HG03159 (cell line): ENCODE measurements at regions not wholly inside any gene's neighbourhood (a gene's known extent, or its start where the extent isn't known, plus 50 kb on each side); places are given as distances from the start of the nearest gene placed in this dataset.

Experiments
- ATAC-seq: cut with Tn5 transposase; IDR thresholded peaks from one replicate; pipeline ENCODE4 v1.9.1; 2021; ENCODE audit warnings: mild to moderate bottlenecking, moderate library complexity; ENCODE audit not compliant: unreplicated experiment

DNA sequence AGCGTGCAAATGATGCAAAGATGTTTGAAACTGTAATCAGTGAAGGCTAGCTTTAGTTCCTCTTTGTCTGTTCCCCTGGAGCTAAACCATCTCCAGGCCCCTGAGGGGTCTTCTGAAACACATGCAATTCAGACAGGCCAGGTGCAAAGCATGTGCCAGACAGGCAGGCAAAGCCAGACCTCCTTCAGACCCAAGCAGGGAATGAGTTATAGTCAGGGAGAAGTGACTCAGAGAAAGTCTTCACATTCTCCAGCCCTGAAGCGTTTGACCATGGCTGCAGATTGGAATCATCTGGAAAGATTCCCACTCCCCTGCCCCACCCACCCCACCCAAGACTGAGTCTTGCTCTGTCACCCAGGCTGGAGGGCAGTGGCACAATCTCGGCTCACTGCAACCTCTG is 187.0 kb upstream of the ISX start:
- ATAC-seq: no peak

DNA sequence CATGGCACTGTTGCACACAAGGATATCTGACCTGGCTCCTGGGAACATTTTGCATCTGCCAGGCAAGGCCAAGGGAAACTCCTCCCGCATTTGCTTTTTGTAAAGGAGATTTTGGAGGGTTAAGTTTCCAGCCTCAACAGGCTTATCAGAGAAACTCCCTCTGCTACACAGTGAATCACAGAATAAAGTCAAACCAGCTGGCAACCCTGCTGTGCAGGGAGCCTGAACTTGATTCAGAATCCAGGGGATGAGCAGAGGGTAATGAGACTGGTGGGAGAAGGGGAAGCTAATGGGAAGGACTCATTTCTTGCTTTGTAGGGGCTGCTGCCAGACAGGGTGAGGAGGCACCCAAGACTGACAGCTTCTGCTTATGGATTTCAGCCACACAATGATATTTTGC is 185.3 kb upstream of the ISX start:
- no peak for ATAC-seq

DNA sequence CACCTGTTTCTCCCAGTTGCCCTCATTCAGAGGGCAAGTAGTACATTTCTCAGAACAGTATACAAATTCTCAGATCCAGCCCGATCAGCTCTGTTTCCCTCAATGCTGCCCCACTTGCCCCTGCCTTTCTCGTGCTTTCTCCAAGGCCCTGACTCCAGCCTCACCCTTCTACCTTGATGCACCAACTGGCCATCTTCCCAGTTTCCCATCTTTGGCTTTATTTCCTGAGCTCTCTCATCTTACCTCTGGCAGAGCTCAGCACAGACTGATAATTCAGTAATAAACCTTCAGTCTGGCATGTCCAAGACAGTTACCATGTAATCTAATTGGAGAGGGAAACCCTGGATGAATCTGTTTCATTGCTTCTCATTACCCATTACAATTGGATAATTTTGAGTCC is 184.5 kb upstream of the ISX start:
- no peak for ATAC-seq

DNA sequence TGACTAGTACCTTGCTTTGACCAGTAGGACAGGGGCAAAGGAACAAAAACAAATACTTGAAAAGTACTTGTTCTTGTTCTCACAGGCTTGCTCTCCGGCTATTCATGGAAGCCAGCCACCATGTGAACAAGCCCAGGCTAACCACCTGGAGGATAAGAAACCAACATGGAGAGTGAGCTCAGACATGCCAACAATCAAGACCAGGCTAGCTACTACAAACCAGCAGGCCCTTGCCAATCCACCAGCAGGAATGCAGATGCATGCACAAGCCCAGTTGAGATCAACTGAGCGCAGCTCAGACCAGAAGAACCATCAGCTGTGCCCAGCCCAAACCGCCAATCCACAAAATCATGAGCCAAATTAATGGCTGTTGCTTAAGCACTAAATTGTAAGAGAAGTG is 180.1 kb upstream of the ISX start:
- no peak for ATAC-seq

DNA sequence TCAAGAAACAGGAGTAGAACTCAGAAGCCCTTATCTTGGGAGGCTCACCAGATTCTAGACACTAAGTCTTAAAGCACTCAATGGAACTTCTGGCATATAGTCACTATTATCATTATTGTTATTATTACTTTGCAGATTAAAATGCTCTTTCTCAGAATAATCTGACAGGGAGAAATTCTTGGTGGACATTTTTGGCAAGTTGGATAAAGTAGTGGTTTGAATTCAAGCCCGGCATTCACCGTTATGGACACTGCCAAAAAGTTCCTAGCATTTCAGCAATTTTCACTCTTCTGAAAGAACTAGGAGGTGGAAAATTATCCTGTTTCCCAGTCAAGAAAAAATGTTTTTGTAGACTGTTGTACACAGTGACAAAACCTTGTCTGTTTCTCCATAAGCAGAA is 179.6 kb upstream of the ISX start:
- no peak for ATAC-seq

DNA sequence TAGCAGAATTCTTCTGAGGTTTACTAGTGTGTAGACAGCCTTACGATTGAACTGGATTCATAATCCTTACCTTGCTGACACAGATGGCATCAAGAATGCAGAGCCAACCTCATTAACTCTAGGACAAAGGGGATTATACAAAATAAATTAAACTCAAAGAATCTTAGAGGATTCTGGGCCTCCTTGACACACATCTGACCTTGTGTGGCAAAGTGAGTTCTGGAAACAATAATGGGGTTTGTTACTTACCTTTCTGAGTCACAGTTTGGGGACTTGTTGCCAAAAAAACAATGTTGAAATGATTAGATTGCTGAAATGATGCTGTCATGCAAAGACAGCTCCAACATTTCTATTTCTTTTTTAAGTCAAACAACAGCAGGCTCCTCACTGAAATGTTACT is 179.1 kb upstream of the ISX start:
- no peak for ATAC-seq

DNA sequence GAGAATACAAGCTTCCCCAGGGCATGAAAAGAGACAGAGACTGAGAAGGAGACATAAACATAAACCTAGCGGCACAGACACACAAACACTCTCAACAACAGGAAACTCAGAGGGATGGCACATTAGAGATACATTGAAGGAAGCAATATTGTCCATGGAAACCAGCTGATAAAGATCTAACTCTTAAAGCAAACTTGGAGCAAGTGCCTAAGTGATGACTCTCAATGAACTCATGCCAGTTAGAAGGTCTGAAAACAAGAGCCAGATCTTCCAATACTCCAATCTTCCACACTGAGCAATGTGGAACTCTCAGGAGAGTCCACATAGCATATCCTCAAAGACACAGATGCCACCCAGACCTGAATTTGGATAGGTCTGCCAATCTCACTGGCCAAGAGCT is 168.8 kb upstream of the ISX start:
- no peak for ATAC-seq

DNA sequence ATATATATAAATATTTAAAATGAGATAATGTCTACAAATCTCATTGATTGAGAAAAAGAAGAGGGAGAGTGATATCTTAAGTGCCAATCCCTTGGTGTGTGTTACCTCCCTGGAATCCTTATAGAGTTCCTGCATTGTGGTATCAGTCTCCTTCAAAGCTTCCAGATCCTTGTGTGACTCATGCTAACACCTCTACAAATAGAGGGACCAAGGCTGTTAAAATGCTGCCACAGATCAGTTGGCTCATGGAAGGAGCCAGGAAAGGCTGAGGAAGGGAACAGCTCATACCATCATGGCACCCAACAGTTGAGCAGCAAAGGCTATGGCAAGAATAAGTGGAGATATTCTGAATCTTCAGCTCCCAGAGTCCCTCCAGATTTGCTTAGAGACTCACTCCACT is 163.6 kb upstream of the ISX start:
- no peak for ATAC-seq

DNA sequence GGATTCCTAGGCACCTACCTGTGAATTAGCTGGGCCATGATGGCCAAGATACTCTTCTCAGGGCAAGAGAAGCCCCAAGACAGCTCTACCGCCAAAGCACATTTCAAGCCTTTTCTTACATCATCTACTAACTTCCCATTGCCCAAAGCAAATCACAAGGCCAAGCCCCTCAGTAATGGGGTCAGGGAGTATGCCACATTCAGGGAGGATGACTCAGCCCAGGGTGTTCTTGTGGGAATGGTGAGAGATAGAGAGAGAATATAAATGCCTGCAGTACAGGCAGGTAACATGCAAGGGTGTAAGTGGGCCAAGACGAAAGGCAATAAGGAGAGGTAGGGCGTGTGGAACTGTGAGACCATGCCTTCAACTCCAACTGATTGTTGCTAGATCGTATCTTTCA is 162.5 kb upstream of the ISX start:
- ATAC-seq: no peak

DNA sequence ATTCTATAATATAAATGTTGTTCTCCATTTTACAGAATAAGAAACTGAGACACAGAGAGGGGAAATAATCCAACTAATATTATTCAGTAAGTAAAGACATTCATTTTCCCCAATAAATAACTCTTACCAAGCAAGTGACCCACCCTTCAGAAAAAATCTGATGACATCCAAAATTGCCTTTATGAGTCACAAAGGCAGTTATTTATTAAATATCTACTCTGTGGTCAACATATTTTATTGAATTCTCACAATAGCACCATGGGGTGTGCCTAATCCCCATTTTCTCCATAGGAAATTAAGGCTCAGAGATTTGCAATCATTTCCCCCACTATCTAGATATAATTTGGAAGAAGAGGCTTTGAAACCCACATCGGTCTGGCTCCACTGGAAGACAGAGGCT is 161.5 kb upstream of the ISX start:
- ATAC-seq: no peak

DNA sequence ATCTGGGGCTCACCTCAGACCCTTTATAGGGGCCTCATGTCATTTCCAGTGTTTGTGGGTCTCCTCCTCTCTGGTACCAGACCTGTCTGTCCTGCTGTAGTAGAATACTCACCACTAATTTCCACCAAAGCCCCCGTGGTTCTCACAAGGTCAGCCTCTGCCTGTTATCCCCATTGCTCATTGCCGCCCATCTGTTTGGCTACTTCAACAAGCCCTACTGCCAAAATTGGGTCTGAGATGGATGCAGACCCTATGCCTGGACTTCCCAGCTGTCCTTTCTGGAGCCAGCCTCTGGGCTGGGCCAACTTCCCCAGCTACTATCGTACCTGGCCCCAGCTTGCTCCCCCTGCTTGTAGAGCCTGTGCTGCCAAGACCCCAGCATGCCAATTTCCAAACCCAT is 152.1 kb upstream of the ISX start:
- ATAC-seq: no peak

DNA sequence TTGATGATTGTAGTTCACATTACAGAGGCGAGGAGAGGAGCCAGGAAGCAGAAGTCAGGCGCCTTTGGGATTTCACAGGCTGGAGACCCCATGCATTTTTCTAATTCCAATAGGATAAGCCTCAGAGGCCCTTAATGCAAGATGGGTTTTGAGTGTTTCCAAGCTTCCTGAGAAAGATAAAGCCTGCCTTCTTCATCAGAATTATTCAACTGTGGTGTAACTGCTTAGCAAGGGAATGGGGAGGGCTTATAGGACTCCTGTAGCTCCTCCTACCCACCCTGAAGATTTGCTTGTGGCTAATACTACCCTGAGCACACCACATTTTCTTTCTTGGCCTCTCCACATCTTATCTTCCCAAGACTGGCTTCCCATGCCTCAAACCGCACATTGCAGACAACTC is 151.1 kb upstream of the ISX start:
- ATAC-seq: no peak

DNA sequence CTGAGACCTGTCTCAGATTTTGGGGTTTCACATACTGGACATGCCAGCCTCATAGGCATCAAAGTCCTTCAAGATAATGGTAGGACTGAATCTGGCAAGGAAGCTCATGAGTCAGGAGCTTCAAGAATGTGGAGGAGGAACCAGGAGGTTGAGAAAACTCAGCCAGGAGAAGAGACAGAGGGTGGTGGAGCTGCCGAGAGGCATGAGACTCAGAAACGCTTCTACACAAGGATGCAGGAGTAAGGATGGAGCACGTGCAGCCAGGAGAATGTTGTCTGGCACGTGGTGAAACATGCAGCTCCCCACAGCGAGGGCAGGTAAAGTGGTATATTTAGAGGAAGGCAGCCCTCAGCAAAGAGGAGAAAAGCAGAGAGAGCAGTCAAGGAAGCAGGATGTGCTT is 148.7 kb upstream of the ISX start:
- no peak for ATAC-seq

DNA sequence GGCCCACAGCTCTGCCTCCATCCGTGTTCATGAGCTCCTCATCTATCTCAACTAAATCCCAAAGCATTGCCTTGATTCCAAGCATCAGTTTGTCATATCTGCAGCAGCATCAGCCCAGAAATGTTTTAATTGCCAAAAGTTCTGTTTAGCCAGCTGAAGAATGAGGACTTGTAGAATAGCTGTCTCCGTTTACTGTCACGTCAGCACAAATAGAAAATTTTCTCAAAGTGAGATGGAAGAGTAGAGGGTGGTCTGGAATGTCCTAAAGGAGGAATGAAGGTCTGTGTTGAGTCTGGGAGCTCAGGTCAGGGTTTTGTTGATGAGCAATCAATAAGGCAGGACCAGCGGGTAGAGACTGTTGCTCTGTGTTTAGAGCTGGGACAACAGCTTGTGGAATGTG is 134.9 kb upstream of the ISX start:
- no peak for ATAC-seq

DNA sequence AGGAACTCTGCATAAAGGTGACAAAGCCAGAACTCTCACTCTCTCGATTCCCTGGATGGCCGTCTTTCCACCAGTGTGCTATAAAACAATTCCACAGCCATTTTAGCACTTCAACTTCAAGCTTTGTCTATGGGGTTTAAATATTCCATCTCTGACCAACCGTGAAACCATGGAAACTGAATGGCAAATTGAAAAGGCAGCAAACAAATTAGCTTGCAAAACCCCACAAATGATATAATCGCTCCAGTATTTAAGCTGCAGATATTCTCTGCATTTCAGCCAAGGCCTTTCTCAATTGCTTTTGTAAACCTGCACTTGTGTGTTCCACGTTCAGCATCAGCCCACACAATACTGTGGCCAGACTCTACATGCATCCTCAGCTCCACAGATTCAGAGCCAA is 131.7 kb upstream of the ISX start:
- ATAC-seq: no peak

DNA sequence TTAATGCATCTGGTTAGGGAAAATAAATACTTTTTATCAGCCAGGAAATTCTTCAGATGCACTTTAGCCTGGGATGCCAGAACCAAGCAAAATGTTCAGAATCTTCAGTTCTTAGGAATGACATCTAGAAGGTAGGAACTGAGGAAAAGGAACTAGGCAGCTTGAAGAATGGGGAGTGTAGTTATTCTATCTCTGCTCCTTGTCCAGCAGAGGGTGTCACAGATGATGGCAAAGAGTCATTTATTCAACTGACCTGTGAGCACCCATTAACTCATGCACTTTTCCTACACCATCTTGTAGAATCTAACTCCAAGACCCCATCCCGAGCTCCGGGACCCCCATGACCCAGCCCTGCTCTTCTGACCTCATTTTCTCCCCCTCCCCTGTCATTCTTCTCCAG is 122.1 kb upstream of the ISX start:
- ATAC-seq: no peak

DNA sequence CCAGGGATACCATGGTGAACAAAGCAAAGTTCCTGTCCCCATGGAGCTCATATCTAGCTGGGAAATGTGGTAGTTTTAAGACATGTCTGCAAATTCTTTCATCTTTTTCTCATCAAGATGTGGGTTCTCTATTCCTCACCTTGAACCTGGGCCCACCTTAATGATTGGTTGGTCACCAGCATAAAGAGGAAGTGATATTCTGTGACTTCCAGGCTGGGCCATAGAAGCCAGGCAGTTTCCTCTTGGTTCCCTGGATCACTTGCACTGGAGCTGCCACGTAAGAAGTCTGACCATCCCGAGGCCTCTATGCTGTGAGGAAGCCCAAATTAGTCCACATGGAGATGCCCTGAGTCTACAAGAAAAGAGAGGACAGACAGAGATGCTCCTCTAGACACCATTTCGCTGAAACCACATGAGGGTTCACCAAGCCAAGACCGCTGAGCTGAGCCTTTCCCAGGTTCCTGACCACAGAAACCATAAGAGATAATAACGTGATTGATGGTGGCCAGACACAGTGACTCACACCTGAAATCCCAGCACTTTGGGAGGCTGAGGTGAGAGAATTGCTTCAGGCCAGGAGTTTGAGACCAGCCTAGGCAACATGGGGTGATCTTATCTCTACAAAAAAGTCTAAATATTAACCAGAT is 119.5 kb upstream of the ISX start:
- ATAC-seq: no peak

DNA sequence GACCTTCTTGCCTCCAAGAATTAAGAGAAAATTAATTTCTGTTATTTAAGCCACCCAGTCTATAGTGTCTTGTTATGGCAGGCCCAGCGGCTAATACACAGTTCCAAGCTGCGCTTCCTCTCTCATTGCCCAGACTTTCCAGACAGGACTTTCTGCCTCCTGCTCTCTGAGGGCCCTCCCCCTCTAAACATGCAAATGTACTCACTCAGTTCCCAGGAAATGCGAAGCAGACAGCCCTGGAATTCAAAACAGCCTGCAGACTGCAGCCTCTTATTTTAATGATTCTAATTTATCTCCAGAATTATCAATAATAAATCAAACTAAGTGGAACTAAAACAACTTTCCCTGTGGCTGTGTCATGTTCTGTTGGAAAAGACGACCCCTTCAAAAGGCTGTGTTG is 115.5 kb upstream of the ISX start:
- ATAC-seq: no peak

DNA sequence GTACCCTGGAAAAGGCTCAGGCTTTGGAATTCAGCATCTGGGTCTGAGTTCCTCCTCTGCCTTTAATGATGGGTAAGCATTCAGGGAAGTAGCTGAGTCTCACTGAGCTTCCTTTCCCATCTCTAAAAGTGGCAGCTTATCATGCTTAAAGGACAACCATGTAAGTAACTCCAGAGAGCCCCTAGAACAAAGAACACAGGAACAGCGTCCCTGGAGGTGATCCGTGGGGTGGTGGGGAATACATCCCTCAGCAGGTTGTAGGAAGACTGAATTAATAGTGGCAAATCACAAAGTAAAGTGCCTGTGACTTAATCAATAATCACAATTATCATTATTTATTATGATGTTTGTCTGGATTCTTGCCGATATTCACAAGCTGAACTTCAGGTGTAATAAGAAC is 114.7 kb upstream of the ISX start:
- ATAC-seq: no peak

DNA sequence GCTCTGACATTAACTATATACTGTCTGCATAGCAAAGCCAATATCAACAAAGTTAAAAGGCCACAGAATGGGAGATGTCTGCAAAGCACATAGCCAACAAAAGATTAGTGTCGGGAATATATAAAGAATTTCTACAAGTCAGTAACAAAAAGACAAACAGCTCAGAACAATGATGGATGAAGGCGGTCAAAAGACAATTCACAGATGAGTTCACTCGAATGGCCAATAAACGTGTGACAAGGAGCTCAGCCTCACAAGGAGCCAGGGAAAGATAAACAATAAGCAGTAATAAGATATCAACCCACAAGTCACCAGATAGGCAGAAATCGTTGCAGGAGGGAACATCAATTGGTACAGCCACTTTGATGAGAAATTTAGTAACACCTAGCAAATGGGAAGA is 106.0 kb upstream of the ISX start:
- no peak for ATAC-seq

DNA sequence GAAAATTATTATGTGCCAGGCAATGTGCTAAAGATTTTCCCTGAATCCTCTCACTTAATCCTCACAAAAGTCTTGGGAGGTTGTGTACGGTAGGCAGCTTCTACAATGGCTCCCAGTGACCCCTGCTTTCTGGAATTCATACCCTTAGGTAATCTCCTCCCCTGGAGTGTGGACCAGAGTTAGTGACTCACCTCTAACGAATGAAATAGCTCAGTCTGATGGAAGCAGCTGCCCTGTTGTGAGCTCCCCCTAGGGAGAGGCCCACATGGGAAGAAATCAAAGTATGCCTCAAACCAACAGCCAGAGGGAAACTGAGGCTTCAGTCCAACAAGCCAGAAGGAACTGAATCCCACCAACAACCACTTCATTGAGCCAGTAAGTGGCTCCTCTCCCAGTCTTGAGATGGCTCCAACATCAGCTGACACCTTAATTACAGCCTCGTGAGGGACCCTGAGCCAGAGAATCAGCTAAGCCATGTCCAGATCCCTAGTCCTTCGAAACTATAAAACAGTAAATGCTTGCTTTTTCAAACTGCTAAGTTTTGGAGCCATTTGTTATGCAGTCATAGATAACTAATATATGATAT is 98.9 kb upstream of the ISX start:
- no peak for ATAC-seq

DNA sequence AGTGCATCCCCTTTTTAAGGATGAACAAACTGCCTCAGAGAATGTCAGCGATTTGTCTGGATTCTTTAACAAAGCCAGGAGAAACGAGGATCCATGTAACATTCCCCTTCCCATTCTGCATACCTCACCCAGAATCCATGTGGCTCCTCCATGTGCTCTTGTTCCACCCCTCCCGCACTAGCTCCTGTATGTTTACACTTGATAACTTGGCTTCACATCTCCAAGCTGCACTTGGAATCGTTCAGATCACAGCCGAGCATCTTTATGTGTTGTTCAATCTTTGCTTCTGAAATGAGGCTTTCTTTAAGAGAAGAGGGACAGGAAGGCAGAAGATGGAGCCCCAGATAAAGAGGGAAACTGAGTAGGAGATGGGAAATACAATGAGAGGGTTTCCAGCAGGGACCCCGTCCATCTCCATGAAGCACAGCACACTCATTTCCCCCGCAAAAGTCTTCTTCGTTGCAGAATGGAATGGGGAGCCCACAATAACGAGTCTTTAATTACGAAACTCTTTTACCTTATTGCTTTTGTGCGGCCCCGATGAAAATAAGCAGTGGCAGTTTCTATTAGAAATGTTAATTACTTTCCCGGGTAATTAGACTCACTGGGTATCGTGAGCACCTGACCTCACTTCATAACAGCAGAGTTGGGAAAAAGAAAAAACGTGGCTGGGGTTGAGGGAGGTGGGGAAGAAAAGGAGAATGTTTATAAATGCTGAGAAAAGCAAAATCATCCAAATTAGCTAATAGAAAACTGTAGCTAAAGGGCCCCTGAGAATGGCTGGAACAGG is 96.8 kb upstream of the ISX start:
- no peak for ATAC-seq

DNA sequence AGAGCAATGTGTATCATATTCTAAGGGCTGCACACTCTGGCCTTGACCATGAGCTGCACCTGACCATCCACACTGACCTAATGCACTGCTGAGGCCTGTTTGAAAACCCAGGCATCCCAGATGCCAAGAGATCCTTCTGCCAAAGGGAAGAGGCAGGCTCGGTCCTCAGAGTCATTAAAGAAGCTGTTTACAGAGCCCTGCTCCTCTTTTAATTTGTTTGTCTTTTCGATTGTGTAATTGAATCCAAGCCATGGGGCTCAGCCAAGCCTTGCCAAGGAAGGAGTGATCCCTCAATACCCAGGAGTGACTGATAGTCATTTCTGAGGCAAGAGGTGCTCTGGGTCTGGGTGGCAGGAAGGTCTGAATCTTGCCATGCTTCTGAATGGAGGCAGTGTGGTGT is 94.5 kb upstream of the ISX start:
- no peak for ATAC-seq
